ENCODE measurements at regions not wholly inside any gene's neighbourhood (a gene's known extent, or its start where the extent isn't known, plus 50 kb on each side); places are given as distances from the start of the nearest gene placed in this dataset.

DNA sequence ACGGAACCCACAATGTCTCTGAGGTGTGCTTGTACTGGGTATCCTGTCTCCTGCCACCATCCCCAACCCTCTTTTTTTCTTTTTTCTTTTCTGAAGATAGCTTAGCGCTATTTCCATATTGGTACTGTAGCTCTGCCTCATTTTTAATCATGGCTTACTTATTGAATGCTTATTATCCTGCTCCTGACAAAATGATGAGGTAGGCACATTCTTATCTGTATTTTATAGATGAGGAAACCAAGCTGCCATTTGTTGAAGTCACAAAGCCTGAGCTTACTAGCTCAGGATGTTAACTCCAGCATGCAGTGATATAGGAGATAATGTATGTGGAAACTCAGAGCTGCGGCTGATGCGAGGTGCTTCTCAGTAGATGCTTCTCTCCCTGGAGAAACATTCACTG, 61.4 kb upstream of the GPR6 start:
- no peak overlapping the region for H3K27ac ChIP-seq
- H3K9ac ChIP-seq = no peak overlapping the region
- H2AFZ ChIP-seq (ENCODE audit: low read depth) = no peak overlapping the region
- no peaks in the 10 kb centered on the region for H3K36me3 ChIP-seq (ENCODE audit: insufficient read depth)
- H3K4me2 ChIP-seq = no peak overlapping the region
- H3K27me3 ChIP-seq (ENCODE audit: insufficient read depth, low read depth) = no peaks in the 10 kb centered on the region
- no peaks in the 10 kb centered on the region for H4K20me1 ChIP-seq (ENCODE audit: insufficient read depth)
- no peaks in the 10 kb centered on the region for H3K79me2 ChIP-seq (ENCODE audit: insufficient read depth, low read depth)
- no peak overlapping the region for H3K4me3 ChIP-seq (IDR thresholded peaks at IDR 0.05; ENCODE audit: insufficient read depth, low read depth, low read length)
- TF ChIP-seq, protein P1, sequence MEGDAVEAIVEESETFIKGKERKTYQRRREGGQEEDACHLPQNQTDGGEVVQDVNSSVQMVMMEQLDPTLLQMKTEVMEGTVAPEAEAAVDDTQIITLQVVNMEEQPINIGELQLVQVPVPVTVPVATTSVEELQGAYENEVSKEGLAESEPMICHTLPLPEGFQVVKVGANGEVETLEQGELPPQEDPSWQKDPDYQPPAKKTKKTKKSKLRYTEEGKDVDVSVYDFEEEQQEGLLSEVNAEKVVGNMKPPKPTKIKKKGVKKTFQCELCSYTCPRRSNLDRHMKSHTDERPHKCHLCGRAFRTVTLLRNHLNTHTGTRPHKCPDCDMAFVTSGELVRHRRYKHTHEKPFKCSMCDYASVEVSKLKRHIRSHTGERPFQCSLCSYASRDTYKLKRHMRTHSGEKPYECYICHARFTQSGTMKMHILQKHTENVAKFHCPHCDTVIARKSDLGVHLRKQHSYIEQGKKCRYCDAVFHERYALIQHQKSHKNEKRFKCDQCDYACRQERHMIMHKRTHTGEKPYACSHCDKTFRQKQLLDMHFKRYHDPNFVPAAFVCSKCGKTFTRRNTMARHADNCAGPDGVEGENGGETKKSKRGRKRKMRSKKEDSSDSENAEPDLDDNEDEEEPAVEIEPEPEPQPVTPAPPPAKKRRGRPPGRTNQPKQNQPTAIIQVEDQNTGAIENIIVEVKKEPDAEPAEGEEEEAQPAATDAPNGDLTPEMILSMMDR (conservative IDR thresholded peaks at IDR 0.05; ENCODE audit: low read depth, low read length) = no peak
- no peaks in the 10 kb centered on the region for H3K4me1 ChIP-seq (ENCODE audit: low read depth, poor library complexity, severe bottlenecking)

DNA sequence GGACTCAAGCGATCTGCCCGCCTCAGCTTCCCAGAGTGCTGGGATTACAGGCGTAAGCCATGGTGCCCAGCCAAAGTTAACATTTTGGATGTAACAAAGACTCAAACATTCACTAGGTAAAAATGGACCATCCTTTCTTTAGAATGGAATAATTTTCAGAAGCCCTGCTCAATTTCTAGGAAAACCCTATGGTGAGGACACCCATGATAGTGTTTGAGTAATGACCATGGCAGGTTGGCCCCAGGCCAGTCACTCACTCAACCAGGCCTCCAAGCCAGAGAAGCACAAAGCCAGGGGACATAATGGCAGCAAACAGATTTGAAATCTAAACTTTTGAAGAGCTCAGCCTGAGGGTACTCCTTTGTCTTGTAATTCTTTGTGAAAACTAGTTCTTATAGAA, 59.9 kb upstream of the GPR6 start:
- Histone ChIP-seq H3K27ac (no peak overlapping the region), H3K4me2 (no peak overlapping the region), H3K9ac (no peak overlapping the region), H3K36me3 (ENCODE audit: insufficient read depth) (no peaks in the 10 kb centered on the region), H3K27me3 (ENCODE audit: insufficient read depth, low read depth) (no peaks in the 10 kb centered on the region), H2AFZ (ENCODE audit: low read depth) (no peak overlapping the region), H3K79me2 (ENCODE audit: insufficient read depth, low read depth) (no peaks in the 10 kb centered on the region), H4K20me1 (ENCODE audit: insufficient read depth) (no peaks in the 10 kb centered on the region), H3K4me1 (ENCODE audit: low read depth, poor library complexity, severe bottlenecking) (peaks cover 11% of the 10 kb centered on the region), H3K4me3 (IDR thresholded peaks at IDR 0.05; ENCODE audit: insufficient read depth, low read depth, low read length) (no peak overlapping the region)
- TF ChIP-seq, protein P1 (conservative IDR thresholded peaks at IDR 0.05; ENCODE audit: low read depth, low read length) = no peak

- Histone ChIP-seq H3K79me2 (ENCODE audit: insufficient read depth, low read depth) (no peaks in the 10 kb centered on the region), H3K4me3 (IDR thresholded peaks at IDR 0.05; ENCODE audit: insufficient read depth, low read depth, low read length) (no peak overlapping the region), H3K27me3 (ENCODE audit: insufficient read depth, low read depth) (no peaks in the 10 kb centered on the region), H3K4me1 (ENCODE audit: low read depth, poor library complexity, severe bottlenecking) (peaks cover 12% of the 10 kb centered on the region), H3K36me3 (ENCODE audit: insufficient read depth) (no peaks in the 10 kb centered on the region), H3K4me2 (no peak overlapping the region), H2AFZ (ENCODE audit: low read depth) (no peak overlapping the region), H3K9ac (no peak overlapping the region), H3K27ac (no peak overlapping the region), H4K20me1 (ENCODE audit: insufficient read depth) (no peaks in the 10 kb centered on the region)
- TF ChIP-seq, protein P1 (conservative IDR thresholded peaks at IDR 0.05; ENCODE audit: low read depth, low read length) = no peak
Measured at GRCh38 chr6:109920911-109921310, 57.2 kb upstream of the GPR6 start.

- no peak overlapping the region for H3K4me3 ChIP-seq (IDR thresholded peaks at IDR 0.05; ENCODE audit: insufficient read depth, low read depth, low read length)
- peak overlapping the region; percentile 26; the same call in 1 of the 2 replicates for H2AFZ ChIP-seq (ENCODE audit: low read depth)
- H3K9ac ChIP-seq = no peak overlapping the region
- no peaks in the 10 kb centered on the region for H3K36me3 ChIP-seq (ENCODE audit: insufficient read depth)
- H3K27ac ChIP-seq = no peak overlapping the region
- peak overlapping the region; percentile 25 for H3K4me2 ChIP-seq
- no peaks in the 10 kb centered on the region for H3K27me3 ChIP-seq (ENCODE audit: insufficient read depth, low read depth)
- peaks cover 12% of the 10 kb centered on the region for H3K4me1 ChIP-seq (ENCODE audit: low read depth, poor library complexity, severe bottlenecking)
- no peaks in the 10 kb centered on the region for H4K20me1 ChIP-seq (ENCODE audit: insufficient read depth)
- TF ChIP-seq, protein P1 (conservative IDR thresholded peaks at IDR 0.05; ENCODE audit: low read depth, low read length) = no peak
- no peaks in the 10 kb centered on the region for H3K79me2 ChIP-seq (ENCODE audit: insufficient read depth, low read depth)
Measured at GRCh38 chr6:109922851-109923250, 55.3 kb upstream of the GPR6 start.
